OCI-M2 (cell line): ENCODE measurements at regions not wholly inside any gene's neighbourhood (a gene's known extent, or its start where the extent isn't known, plus 50 kb on each side); places are given as distances from the start of the nearest gene placed in this dataset.

Experiments
- DNase-seq: peaks from one replicate; lab custom pipeline; 2025; ENCODE audit not compliant: unreplicated experiment; lab: John Stamatoyannopoulos, UW

- no peak for DNase-seq
Observed at GRCh38 chr1:65090406-65090805, 57.6 kb upstream of the AK4 start.

- no peak for DNase-seq
Observed at GRCh38 chr1:65092691-65093090, 55.3 kb upstream of the AK4 start.

DNA sequence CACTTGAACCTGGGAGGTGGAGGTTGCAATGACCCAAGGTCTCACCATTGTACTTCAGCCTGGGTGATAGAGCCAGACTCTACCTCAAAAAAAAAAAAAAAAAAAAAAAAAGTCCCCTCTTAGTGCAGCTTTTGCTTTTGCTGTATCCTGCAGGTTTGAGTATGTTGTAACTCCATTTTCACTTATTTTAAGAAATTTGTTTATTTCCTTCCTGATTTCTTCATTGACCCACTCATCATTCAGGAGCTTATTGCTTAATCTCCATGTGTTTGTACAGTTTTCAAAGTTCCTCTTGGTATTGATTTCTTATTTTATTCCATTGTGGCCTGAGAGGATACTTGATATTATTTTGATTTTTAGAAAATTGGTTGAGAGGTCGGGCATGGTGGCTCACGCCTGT, 50.9 kb upstream of the AK4 start:
- DNase-seq = no peak
